Upper lobe of right lung (tissue), 1 donor: ENCODE measurements at regions not wholly inside any gene's neighbourhood (a gene's known extent, or its start where the extent isn't known, plus 50 kb on each side); places are given as distances from the start of the nearest gene placed in this dataset.

Experiments
- ATAC-seq: fragments of 200-7000 bp; cut with Tn5 transposase; one replicate; pipeline ENCODE4 v1.9.1; 2020; ENCODE audit warnings: mild to moderate bottlenecking, moderate library complexity
- DNase-seq: peaks from one replicate; pipeline ENCODE4 v3.0.0-alpha.2; 2020
- H3K27ac ChIP-seq: fragments of 200-600 bp; one replicate; pipeline ENCODE4 v1.8.0; 2022
- H3K27me3 ChIP-seq: fragments of 200-600 bp; one replicate; pipeline ENCODE4 v1.8.0; 2022; ENCODE audit warnings: mild to moderate bottlenecking
- H3K36me3 ChIP-seq: fragments of 200-600 bp; one replicate; pipeline ENCODE4 v1.8.0; 2022
- H3K4me1 ChIP-seq: fragments of 200-600 bp; one replicate; pipeline ENCODE4 v1.8.0; 2022
- H3K4me3 ChIP-seq: fragments of 200-600 bp; one replicate; pipeline ENCODE4 v1.8.0; 2022; ENCODE audit warnings: mild to moderate bottlenecking
- H3K9me3 ChIP-seq: fragments of 200-600 bp; one replicate; pipeline ENCODE4 v1.8.0; 2022
- intact Hi-C: fragments of 100-400 bp; cut with DNase I; formaldehyde crosslinking; loops from one replicate; pipeline ENCODE4 v1.11.0; 2022
- TF ChIP-seq, protein P1 (sequence below): fragments of 200-600 bp; IDR thresholded peaks from one replicate; pipeline ENCODE4 v1.8.0; 2022; ENCODE audit warnings: antibody characterized with exemption
- donor health status: DM: no; HTN: yes; CAD: no; lungs with severe emphysema.

DNA sequence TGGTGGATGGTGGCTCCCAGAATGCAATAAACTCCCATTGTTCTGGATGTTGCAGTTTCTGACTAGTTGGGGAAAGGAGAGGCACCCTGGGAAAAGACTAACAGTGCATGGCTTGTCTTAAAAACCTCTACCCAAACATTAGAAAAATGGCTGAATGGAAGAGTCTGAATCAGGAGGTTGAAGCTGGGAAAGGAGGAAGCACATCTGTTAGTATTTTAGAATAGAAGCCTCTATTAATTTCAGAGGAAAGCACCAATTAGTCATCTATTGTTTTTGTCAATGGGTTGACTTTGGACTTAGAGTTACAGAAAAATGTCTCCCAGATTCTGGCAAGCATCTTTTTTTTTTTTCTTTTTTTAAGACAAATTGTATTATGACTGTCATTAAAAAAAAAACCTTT, 56.1 kb upstream of the ELMO1 start:
- no peak overlapping the region for H3K27ac ChIP-seq
- TF ChIP-seq, protein P1, sequence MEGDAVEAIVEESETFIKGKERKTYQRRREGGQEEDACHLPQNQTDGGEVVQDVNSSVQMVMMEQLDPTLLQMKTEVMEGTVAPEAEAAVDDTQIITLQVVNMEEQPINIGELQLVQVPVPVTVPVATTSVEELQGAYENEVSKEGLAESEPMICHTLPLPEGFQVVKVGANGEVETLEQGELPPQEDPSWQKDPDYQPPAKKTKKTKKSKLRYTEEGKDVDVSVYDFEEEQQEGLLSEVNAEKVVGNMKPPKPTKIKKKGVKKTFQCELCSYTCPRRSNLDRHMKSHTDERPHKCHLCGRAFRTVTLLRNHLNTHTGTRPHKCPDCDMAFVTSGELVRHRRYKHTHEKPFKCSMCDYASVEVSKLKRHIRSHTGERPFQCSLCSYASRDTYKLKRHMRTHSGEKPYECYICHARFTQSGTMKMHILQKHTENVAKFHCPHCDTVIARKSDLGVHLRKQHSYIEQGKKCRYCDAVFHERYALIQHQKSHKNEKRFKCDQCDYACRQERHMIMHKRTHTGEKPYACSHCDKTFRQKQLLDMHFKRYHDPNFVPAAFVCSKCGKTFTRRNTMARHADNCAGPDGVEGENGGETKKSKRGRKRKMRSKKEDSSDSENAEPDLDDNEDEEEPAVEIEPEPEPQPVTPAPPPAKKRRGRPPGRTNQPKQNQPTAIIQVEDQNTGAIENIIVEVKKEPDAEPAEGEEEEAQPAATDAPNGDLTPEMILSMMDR = no peak
- H3K4me1 ChIP-seq = no peaks in the 10 kb centered on the region
- H3K4me3 ChIP-seq = no peak overlapping the region
- no peaks in the 10 kb centered on the region for H3K27me3 ChIP-seq
- H3K36me3 ChIP-seq = no peaks in the 10 kb centered on the region
- no peak for DNase-seq
- intact Hi-C loops = no loop called here
- ATAC-seq = no peak
- H3K9me3 ChIP-seq = no peaks in the 10 kb centered on the region

DNA sequence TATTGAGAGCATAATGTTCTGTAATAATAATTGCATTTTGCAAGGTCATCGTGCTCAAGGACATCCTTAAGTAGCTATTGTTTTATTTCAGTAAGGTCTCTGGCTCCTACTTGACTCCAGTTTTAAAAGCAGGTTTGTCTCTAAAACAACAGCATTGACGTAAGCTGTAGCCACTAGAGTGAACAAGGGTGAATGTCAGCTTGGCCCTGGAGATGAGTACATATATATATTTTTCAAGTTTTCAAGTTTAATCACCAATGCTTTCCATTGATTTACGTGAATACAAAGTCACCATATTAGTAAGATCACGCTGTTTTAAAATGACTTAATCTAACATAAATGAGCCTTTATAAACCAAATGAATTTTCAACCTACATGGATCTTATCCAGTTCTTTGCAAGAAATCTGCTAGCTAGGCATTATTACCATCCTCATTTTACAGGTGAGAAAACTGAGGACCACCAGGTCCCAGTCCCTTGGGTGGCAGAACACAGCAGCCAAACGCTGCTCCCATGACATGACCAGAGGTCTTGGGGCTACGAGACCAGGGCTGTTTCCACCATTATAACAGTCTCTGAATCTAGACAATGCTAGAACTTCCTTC, 57.2 kb upstream of the ELMO1 start:
- no peak overlapping the region for H3K27ac ChIP-seq
- no peaks in the 10 kb centered on the region for H3K9me3 ChIP-seq
- H3K4me3 ChIP-seq = no peak overlapping the region
- intact Hi-C loops = no loop called here
- TF ChIP-seq, protein P1 = no peak
- no peak for DNase-seq
- H3K4me1 ChIP-seq = no peaks in the 10 kb centered on the region
- H3K27me3 ChIP-seq = no peaks in the 10 kb centered on the region
- H3K36me3 ChIP-seq = no peaks in the 10 kb centered on the region
- no peak for ATAC-seq

DNA sequence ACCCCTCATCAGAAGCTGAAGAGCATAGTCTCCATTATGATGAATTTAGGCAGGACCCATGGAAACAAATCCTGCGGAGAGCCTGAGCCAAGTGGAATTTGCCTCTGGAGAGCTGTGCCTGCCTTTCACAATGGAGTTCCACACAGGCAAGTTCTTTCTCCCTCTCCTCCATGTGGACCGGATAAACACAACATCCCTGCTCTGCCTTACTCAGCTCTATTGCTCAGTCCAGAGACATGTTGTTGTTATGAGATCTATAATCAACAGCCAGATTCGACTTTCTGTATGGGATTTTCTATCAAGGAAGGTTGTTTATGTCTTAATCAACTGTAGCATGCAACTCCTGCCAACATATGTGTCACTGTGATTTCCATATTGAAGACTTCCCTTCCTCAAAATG, 59.5 kb upstream of the ELMO1 start:
- H3K27me3 ChIP-seq = no peaks in the 10 kb centered on the region
- no peak overlapping the region for H3K4me3 ChIP-seq
- no peak for ATAC-seq
- TF ChIP-seq, protein P1 = no peak
- H3K27ac ChIP-seq = no peak overlapping the region
- H3K4me1 ChIP-seq = no peaks in the 10 kb centered on the region
- no peaks in the 10 kb centered on the region for H3K9me3 ChIP-seq
- no peak for DNase-seq
- intact Hi-C loops = no loop called here
- no peaks in the 10 kb centered on the region for H3K36me3 ChIP-seq

DNA sequence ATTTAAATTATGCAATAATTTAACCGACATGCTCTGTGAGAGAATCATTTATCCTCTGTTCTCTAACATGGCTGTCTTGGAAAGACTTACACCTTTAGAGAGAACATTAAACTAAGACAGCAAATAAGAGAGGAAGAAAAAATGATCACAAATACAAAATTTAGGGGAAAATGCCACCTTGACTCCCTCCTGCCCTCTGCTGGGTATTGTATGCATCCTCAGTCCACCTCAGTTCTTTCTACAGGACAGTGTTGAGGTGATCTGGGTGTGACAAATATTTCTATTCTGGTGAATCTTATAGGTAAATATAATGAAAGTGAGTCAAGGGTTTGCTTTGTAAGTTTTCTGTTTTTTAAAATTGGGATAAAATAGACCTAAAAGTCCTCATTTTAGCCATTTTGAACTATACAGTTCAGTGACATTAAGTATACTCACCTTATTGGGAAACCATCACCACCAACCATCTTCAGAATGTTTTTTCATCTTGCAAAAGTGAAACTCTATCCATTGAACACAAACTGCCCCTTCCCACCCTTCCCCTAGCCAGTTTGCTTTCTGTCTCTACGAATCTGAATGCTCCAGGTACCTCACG, 61.5 kb upstream of the ELMO1 start:
- Histone ChIP-seq H3K4me1 (no peaks in the 10 kb centered on the region), H3K4me3 (no peak overlapping the region), H3K27me3 (no peaks in the 10 kb centered on the region), H3K27ac (no peak overlapping the region), H3K9me3 (no peaks in the 10 kb centered on the region), H3K36me3 (no peaks in the 10 kb centered on the region)
- peak; percentile 70 for ATAC-seq
- TF ChIP-seq, protein P1 = peak; percentile 69
- intact Hi-C loops = no loop called here
- no peak for DNase-seq

DNA sequence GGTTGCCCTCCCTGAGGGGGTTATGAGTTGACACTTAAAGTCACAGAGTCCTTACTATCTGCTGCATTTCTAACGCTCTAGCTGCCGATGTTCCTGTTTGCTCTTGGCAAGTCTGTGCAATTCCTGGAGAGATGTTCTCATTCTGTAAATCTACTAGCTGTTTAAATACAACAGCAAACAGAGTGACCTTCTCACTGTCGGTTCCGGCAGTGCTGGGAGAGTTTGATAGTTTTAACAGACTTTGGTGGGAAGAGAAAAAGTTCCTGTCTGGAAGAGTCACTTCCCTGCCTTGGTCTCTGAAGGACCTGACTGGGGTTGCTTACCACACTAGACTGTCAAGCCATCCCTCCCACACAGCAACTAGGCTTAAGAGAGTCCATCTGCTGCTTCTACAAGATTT, 63.3 kb upstream of the ELMO1 start:
- H3K4me1 ChIP-seq = no peaks in the 10 kb centered on the region

More for the DNA sequence above, 63.3 kb upstream of the ELMO1 start:
- H3K27ac ChIP-seq = no peak overlapping the region
- H3K36me3 ChIP-seq = no peaks in the 10 kb centered on the region
- intact Hi-C loops = no loop called here
- ATAC-seq = no peak
- TF ChIP-seq, protein P1 = no peak
- DNase-seq = no peak
- no peaks in the 10 kb centered on the region for H3K9me3 ChIP-seq
- H3K27me3 ChIP-seq = no peaks in the 10 kb centered on the region
- no peak overlapping the region for H3K4me3 ChIP-seq
